ENCODE measurements at regions not wholly inside any gene's neighbourhood (a gene's known extent, or its start where the extent isn't known, plus 50 kb on each side); places are given as distances from the start of the nearest gene placed in this dataset.

DNA sequence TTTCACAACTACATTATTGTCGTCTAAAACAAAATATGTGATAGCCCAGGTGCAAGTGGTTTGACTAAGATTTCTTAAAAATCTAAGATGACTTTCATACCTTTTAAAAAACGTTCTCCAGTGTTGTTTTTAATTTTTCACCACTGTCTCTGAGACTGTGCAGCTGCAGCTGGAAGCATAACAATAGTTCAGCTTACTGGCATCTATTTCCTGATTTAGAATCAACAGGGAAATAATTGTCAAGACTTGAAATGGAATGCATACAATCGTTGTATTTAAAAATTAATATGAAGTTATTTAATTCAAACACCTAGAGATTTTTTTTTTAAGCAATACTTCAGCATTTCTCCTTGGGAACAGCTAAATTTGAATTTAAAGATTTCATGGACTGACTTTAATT is 982.0 kb upstream of the EPHA7 start:
- no peaks in the 10 kb centered on the region for H3K27me3 ChIP-seq
- intact Hi-C loops (cut with DNase I) = no loop called here
- no peak for DNase-seq
- H3K4me3 ChIP-seq = no peak overlapping the region
- H3K36me3 ChIP-seq (replicated peaks in 1 of 2) = no peaks in the 10 kb centered on the region
- no peaks in the 10 kb centered on the region for H3K4me1 ChIP-seq (replicated peaks in 1 of 2)
- 34 to 41% (median 38%) methylated on average over 3 of the region's 3 CpGs for WGBS, 4 donors
- H3K9me3 ChIP-seq (replicated peaks in 1 of 3) = no peaks in the 10 kb centered on the region
- TF ChIP-seq POLR2A (IDR thresholded peaks at IDR 0.05) = no peak
- TF ChIP-seq, protein P1, sequence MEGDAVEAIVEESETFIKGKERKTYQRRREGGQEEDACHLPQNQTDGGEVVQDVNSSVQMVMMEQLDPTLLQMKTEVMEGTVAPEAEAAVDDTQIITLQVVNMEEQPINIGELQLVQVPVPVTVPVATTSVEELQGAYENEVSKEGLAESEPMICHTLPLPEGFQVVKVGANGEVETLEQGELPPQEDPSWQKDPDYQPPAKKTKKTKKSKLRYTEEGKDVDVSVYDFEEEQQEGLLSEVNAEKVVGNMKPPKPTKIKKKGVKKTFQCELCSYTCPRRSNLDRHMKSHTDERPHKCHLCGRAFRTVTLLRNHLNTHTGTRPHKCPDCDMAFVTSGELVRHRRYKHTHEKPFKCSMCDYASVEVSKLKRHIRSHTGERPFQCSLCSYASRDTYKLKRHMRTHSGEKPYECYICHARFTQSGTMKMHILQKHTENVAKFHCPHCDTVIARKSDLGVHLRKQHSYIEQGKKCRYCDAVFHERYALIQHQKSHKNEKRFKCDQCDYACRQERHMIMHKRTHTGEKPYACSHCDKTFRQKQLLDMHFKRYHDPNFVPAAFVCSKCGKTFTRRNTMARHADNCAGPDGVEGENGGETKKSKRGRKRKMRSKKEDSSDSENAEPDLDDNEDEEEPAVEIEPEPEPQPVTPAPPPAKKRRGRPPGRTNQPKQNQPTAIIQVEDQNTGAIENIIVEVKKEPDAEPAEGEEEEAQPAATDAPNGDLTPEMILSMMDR (IDR thresholded peaks at IDR 0.05) = no peak
- no peak overlapping the region for H3K27ac ChIP-seq

DNA sequence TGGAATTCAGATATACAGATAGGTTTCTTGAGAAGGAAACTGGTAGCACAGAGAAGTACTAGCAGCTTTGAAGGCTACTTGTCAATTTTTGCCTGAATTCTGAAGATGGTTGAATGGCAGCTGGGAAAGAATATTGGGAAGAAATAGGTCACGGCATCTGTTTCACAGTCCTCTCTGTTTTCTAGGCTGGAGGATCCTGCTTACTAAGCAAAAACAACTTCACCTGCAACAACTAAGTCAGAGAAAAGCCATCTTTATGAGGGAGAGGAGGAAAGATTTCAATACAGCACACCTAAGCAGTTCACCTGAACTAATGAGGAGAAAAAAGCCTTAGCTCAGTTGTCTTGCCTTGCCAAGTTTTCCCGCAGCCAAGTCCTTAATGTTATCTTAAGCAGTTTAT is 975.5 kb upstream of the EPHA7 start:
- TF ChIP-seq, protein P1 (IDR thresholded peaks at IDR 0.05) = no peak
- TF ChIP-seq POLR2A (IDR thresholded peaks at IDR 0.05) = no peak
- intact Hi-C loops (cut with DNase I) = no loop called here
- Histone ChIP-seq H3K4me1 (replicated peaks in 1 of 2) (no peaks in the 10 kb centered on the region), H3K9me3 (replicated peaks in 1 of 3) (no peaks in the 10 kb centered on the region), H3K36me3 (replicated peaks in 1 of 2) (no peaks in the 10 kb centered on the region), H3K27ac (no peak overlapping the region), H3K27me3 (no peaks in the 10 kb centered on the region), H3K4me3 (no peak overlapping the region)
- 83 to 89% (median 86%) methylated on average over 2 of the region's 2 CpGs for WGBS, 4 donors
- no peak for DNase-seq

DNA sequence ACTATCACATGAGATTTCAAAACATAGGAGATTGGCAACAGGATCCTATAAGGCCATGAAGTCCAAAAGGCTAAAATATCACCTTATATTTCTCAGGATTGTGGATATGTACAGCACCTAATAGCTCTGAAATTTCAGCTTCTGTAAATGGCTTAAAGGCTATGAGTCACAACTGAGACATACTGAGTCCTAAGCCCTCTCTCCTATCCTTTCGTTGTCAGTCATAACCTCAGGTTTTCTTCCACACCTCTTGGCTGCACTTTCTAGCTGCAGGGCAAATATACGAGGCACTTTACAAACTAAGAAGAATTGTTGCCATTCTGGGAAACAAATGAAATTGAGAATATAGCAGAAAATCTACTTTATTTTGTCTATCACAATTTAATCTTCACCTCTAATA is 969.9 kb upstream of the EPHA7 start:
- no peak overlapping the region for H3K27ac ChIP-seq
- no peaks in the 10 kb centered on the region for H3K27me3 ChIP-seq
- no peaks in the 10 kb centered on the region for H3K9me3 ChIP-seq (replicated peaks in 1 of 3)
- DNase-seq = no peak
- H3K4me1 ChIP-seq (replicated peaks in 1 of 2) = no peaks in the 10 kb centered on the region
- 68 to 77% (median 75%) methylated on average over 2 of the region's 2 CpGs for WGBS, 4 donors
- no peak overlapping the region for H3K4me3 ChIP-seq
- TF ChIP-seq POLR2A (IDR thresholded peaks at IDR 0.05) = no peak
- TF ChIP-seq, protein P1 (IDR thresholded peaks at IDR 0.05) = no peak
- intact Hi-C loops (cut with DNase I) = no loop called here
- no peaks in the 10 kb centered on the region for H3K36me3 ChIP-seq (replicated peaks in 1 of 2)

DNA sequence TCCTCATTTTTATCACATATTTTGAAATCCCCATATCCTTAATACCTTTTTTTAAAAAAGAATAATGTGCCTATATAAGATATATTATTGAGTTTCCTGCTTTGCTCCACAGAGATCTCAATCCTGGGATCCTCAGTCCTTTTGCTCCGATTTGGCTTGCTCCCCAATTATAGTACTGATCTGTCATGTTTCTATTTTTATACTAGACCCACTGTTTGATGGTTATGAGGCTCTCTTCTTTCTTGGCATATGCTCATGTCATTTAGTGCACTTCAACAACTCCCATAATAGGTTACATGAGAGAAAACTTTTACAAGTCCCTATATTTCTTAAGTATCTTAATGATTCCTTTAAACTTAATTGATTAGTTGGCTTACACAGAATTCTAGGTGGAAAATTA is 958.5 kb upstream of the EPHA7 start:
- TF ChIP-seq POLR2A (IDR thresholded peaks at IDR 0.05) = no peak
- TF ChIP-seq, protein P1 (IDR thresholded peaks at IDR 0.05) = no peak
- Histone ChIP-seq H3K9me3 (replicated peaks in 1 of 3) (no peaks in the 10 kb centered on the region), H3K27me3 (no peaks in the 10 kb centered on the region), H3K4me3 (no peak overlapping the region), H3K27ac (no peak overlapping the region), H3K4me1 (replicated peaks in 1 of 2) (no peaks in the 10 kb centered on the region), H3K36me3 (replicated peaks in 1 of 2) (no peaks in the 10 kb centered on the region)
- DNase-seq = no peak
- 32 to 65% (median 36%) methylated on average over 1 of the region's 1 CpG for WGBS, 4 donors
- intact Hi-C loops (cut with DNase I) = no loop called here

All from adrenal gland (tissue), 9 donors.